GM04504 (cell line): ENCODE measurements at regions not wholly inside any gene's neighbourhood (a gene's known extent, or its start where the extent isn't known, plus 50 kb on each side); places are given as distances from the start of the nearest gene placed in this dataset.

Source experiments
- DNase-seq: peaks from one replicate; pipeline ENCODE4 v3.0.0-alpha.2; 2012; ENCODE audit warnings: low read depth

DNA sequence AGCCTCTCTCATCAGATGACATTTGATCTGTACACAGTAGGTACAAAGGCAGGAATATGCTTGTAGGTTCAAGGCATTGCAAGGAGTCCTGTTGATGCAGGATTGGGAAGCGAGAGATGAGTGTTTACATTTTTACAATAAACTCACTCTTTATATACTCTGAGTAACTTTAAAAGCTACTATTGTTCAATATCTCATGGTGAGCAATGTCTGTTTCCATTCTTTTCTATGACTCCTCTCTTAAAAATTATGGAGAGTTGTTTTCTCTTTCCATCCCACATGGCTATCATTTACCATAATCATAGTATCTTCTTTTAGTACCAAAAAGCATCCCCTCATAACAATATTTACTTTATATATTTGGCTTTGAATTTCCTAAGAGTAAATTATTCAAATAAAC, 314.0 kb upstream of the CDIN1 start:
- DNase-seq, result no peak

DNA sequence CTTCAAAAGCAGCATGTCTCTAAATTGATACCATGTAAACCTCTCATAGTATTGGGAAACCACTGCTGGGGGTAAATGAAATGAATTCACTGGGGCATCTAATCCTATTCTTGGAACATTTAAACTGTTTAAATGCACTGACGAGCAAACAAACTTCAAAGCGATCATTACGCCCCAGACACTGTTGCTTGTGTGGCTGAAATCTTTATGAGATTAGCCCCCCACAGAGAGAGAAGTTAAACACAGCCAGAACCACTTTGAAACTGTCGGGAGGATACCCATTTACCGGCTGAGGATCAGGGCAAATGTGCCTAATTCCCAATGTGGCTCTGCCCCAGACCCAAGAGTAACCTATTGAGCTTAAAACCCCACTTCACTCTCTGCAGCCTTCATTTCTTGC, 308.4 kb upstream of the CDIN1 start:
- DNase-seq, result no peak

DNA sequence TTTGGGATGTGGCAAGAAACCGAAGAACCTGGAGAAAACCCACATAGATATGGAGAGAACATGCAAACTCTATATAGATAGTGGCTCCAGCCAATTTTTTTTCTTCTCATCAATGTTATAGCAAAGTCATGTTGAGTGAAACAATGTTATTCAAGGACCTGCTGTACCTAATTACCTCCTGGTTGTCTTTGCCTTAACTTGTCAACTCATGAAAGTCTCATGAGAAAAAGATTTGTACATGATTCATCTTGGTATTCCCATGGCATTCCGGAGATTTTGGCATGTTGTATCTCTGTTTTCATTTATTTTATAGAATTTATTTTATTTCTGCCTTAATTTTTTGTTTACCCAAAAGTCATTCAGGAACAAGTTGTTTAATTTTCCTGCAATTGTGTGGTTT, 303.8 kb upstream of the CDIN1 start:
- no peak for DNase-seq

DNA sequence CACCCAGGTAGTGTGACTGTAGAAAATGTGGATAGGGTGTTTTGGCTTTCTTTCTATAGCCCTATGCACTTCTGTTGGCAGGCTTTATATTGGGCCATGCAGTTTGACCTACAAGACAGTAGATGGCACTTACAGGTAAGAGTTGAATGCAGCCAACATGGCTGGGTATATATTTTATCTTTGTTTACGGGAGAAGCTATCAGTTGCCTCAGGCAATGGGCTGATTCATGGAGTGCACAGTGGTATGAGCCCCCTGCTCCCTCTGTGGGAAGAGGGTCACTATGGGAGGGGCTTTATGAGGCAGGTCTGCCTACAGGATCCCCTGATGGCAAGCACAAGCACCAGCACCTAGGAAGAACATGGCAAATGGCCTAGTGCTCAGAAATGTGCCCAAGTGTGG, 301.2 kb upstream of the CDIN1 start:
- no peak for DNase-seq

DNA sequence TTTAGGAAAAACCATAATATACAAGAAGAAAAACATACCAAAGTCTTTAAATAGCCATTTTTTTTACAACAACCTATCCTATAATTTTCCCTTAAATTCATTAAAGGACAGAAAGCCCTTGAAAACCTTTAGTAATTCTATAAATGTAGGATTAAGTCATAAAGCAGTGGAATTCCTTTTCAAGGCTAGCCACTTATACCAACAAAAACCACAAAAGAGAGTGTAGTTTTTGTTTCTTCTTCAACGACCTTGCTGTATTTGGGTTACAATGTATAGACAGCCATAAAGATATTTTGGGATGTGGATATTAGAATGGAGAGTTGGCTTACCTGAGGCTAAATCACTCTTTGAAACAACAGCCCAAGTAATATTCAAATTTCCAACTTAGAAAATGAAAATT, 296.6 kb upstream of the CDIN1 start:
- no peak for DNase-seq

GRCh38 chr15:36284911-36285310, 294.5 kb upstream of the CDIN1 start:
- DNase-seq, result peak; percentile 56

GRCh38 chr15:36291501-36291900, 287.9 kb upstream of the CDIN1 start:
- no peak for DNase-seq

DNA sequence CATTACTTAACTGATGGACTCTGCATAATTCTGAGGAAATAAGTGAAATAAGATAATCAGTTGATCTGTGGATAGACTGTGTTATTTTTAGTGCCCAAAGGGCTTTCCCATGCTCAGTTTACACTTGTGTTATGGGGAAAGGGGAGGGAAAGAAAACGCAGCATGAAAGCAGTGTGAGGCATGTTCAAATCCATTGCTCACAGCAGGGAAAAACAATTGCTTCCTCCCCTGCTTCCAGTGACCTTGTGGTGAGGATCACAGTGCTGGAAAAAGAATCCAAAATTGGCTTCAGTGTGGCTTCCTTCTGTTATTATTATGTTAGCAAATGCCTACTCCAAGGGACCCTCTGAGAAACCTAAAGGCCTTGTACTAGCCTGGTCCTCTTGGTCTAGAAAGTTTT, 285.1 kb upstream of the CDIN1 start:
- no peak for DNase-seq

DNA sequence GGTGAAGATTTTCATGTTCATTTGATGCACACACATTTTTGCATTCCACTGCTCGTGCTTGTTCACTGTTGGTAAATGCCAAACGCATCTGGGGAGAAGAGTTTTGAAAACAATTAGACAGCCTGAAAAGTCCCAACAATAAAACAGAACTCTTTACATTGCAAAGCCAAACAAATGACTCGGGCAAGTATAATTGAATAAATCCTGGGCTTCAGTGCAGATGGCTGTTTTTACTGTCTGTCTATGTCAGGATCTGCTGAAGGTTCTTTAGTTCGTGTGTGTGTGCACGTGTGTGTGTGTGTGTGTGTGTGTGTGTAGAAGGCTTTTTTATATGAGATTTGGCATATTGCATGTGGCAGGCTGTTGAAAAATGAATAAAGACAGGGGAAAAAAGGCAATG, 277.5 kb upstream of the CDIN1 start:
- no peak for DNase-seq

- peak; percentile 24 for DNase-seq
Observed at GRCh38 chr15:36313021-36313420, 266.4 kb upstream of the CDIN1 start.

- no peak for DNase-seq
Observed at GRCh38 chr15:36313736-36314280, 265.6 kb upstream of the CDIN1 start.

DNA sequence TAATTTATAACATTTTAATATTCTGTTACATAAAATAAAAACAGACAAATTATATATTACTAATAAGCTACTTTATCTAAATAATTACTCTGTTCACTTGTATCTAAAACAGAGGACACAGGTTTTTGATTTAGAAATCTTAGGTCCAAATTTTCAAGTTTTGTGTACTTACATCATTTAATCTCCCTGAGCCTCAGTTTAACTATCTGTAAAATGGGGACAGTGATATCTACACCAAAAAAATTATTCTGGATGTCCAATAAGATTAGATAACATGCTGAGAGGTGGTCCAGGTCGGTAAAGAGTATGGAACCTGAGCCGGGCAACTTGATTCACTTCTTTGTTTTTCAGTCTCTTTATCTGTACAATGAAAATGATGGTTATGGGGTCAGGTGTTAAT, 263.8 kb upstream of the CDIN1 start:
- no peak for DNase-seq

GRCh38 chr15:36323615-36324014, 255.8 kb upstream of the CDIN1 start:
- DNase-seq, result no peak

DNA sequence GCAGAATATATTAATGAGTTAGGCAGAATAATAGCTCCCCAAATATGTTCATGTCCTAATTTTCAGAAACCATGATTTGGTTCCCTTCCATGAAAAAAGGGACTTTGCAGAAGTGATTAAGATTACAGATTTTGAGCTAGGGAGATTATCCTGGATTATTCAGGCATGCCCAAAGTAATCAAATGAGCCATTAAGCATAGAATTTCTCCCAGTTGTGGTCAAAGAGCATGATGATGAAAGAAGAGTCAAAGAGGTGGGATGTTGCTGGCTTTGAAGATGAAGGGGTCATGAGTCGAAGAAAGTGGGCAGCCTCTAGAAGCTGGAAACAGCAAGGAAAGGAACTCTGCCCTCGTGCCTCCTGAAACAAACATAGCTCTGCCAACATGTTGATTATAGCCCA, 254.2 kb upstream of the CDIN1 start:
- DNase-seq, result no peak

DNA sequence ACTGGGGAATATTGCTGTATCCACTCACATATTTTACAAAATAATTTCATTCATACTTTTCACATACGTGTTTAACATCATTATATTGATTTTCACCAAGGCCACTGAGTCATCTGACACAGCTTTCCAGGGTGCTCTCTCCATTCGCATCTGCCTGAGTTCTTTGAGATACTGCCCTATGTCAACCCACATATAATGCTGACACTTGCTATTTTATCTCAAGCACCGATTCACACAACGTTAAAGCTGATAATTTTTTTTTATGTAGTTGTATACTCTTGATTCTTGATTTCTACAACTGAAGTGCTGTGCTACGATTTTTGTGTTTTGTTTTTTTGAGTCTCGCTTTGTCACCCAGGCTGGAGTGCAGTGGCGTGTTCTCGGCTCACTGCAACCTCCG, 249.8 kb upstream of the CDIN1 start:
- DNase-seq, result no peak

DNA sequence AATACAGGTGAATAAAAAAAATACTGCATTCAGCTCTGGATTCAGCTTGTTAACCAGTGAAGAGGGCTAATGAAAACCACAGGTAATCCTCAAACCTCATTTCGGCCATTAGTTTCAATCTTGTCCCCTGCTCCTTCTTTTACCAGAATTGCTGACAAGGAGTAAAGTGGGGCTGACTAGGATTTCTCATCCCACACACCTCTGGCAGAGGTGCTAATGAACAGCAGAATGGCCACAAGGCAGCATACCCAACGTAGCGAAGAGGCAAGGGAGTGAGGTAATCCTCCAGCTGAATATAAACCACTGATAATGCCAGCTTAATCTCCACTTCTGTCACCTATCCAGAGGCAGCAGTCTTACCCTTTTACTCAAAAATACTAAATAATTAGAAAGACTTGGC, 248.8 kb upstream of the CDIN1 start:
- DNase-seq, result no peak

DNA sequence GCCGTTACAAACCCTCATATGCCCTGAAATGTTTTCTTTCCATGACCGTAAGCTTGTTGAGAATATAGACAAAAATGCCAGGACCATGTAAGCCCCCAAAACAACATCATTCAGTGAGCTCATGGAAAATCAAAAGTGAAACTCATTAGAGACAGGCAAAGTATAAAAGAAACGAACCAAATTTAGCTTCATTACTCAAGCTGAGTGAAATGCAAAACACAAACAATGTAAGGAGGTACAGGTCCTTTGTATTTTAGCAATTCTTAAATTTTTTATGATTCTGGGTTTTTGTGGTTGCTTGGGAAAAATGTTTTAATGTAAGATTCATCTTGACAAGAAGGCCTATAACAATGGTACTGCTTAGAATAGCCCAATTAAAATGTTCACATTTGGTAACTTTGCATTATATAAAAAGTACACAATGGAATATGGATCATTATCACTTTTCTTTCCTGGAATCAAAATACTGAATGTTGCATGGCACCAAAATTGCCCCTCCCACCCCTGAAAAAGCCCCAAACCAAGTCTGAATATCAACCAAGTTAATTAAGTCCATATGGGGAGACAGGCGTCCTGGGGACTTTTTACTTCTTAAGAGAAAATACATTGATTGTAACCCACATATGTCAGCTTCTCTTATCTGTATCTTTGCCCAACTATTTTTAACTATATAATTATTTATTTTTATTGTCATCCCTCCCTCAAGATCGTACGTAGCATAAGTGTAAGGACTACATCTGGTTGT, 247.7 kb upstream of the CDIN1 start:
- DNase-seq, result no peak

GRCh38 chr15:36332301-36332700, 247.1 kb upstream of the CDIN1 start:
- peak; percentile 31 for DNase-seq

- no peak for DNase-seq
Observed at GRCh38 chr15:36332896-36333295, 246.5 kb upstream of the CDIN1 start.

DNA sequence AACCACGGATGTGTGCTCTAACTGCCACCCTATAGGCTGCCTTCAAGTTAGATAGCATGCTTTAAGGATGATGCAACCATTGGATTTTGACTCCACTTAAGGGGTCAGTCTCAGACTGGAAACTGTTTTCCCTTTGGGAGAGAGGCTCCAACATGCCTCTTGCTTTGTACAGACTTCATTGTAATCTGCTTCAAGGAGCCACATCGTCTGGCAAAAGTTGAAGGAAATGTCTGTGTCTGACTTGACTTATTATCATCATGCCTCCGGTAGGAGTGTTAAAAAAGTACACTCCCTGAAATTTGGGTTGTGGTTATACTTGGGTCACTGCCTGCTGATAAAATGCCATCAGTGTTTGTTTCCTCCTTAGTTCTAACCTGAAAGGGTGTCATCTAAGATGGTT, 245.4 kb upstream of the CDIN1 start:
- DNase-seq, result no peak

GRCh38 chr15:36335224-36335623, 244.2 kb upstream of the CDIN1 start:
- DNase-seq, result no peak

GRCh38 chr15:36335659-36336058, 243.8 kb upstream of the CDIN1 start:
- DNase-seq, result no peak

DNA sequence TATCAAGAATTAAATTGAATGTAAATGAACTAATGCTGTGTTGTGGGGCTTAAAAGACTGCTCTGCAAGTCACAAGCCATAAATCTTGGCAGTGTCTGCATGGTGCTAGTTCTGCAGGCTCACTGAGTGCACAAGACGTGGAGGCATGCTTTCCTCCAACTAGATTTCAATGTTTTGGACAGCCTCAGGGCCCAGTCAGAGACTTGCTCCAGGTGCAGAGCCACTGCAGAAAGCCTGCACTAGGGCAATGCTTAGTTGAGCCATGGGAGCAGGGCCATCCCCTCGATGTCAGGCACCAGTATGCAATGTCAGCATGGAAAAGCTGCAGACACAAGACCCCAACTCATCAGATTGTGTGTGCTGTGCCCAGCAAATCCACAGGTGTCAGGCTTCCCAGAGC, 234.5 kb upstream of the CDIN1 start:
- DNase-seq, result no peak

DNA sequence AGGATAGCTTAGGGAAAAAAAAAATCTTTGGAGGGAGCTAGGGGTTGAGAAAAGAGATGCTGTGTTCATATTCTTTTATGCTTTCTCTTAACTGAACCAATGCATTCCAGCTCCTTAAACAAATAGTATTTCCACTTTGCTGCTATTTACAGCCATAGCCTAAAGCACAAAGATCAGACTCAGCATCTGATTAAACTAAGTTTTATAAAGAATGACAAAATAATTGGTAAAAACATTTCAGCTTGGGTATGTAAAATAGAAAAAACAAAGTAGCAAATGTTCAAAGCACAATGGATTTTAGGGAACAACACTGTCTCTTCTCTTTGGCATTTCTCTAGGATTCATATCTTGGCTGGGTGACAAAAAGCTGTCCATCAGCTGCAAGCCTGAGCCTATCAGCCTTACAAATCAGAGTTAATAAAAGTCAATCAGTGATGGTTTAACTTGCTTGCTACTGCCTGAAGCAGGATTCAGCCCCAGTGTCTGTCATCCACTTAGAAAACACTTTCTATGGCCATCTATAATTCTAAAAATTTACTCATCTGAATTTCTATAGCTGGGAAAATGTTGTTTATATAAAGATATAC, 232.1 kb upstream of the CDIN1 start:
- no peak for DNase-seq
